HG02588 (cell line): ENCODE measurements at regions not wholly inside any gene's neighbourhood (a gene's known extent, or its start where the extent isn't known, plus 50 kb on each side); places are given as distances from the start of the nearest gene placed in this dataset.
"Not testable (repeated sequence)": the region's sequence is repeated elsewhere in the genome, so short reads cannot be mapped to it uniquely, and the experiment has no call there.

Source experiments
- ATAC-seq: cut with Tn5 transposase; IDR thresholded peaks from one replicate; pipeline ENCODE4 v1.9.1; 2021; ENCODE audit warnings: mild to moderate bottlenecking, moderate library complexity; ENCODE audit not compliant: unreplicated experiment

- no peak for ATAC-seq
Measured at GRCh38 chr3:76311941-76312340, 526.6 kb upstream of the ZNF717 start.

- not testable (repeated sequence) for ATAC-seq
Measured at GRCh38 chr3:76315906-76316305, 530.6 kb upstream of the ZNF717 start.

- no peak for ATAC-seq
Measured at GRCh38 chr3:76321614-76322013, 536.3 kb upstream of the ZNF717 start.

GRCh38 chr3:76324101-76324500 lies 538.8 kb upstream of the ZNF717 start:
- ATAC-seq, result no peak

GRCh38 chr3:76345878-76346277 lies 560.5 kb upstream of the ZNF717 start:
- ATAC-seq, result no peak

- no peak for ATAC-seq
Measured at GRCh38 chr3:76346690-76347089, 561.3 kb upstream of the ZNF717 start.

GRCh38 chr3:76349715-76350480 lies 564.5 kb upstream of the ZNF717 start:
- ATAC-seq, result no peak

- ATAC-seq, result no peak
Measured at GRCh38 chr3:76352051-76352450, 566.7 kb upstream of the ZNF717 start.

GRCh38 chr3:76352511-76353284 lies 567.3 kb upstream of the ZNF717 start:
- no peak for ATAC-seq

GRCh38 chr3:76353683-76354082 lies 568.3 kb upstream of the ZNF717 start:
- no peak for ATAC-seq

- ATAC-seq, result no peak
Measured at GRCh38 chr3:76361010-76361409, 575.7 kb upstream of the ZNF717 start.

- no peak for ATAC-seq
Measured at GRCh38 chr3:76362643-76363042, 577.3 kb upstream of the ZNF717 start.

- ATAC-seq, result no peak
Measured at GRCh38 chr3:76365275-76365674, 579.9 kb upstream of the ZNF717 start.

GRCh38 chr3:76367281-76367680 lies 581.9 kb upstream of the ZNF717 start:
- ATAC-seq, result no peak

GRCh38 chr3:76369170-76369569 lies 583.8 kb upstream of the ZNF717 start:
- ATAC-seq, result no peak

GRCh38 chr3:76370749-76371520 lies 585.6 kb upstream of the ZNF717 start:
- ATAC-seq, result no peak

- no peak for ATAC-seq
Measured at GRCh38 chr3:76372497-76372896, 587.1 kb upstream of the ZNF717 start.

- no peak for ATAC-seq
Measured at GRCh38 chr3:76377074-76377473, 591.7 kb upstream of the ZNF717 start.

- ATAC-seq, result no peak
Measured at GRCh38 chr3:76378789-76379188, 593.4 kb upstream of the ZNF717 start.

GRCh38 chr3:76383781-76384180 lies 598.4 kb upstream of the ZNF717 start:
- ATAC-seq, result no peak

GRCh38 chr3:76387000-76387399 lies 601.7 kb upstream of the ZNF717 start:
- no peak for ATAC-seq

GRCh38 chr3:76400141-76400540 lies 614.8 kb upstream of the ZNF717 start:
- no peak for ATAC-seq
